HEK293T (cell line): ENCODE measurements at regions not wholly inside any gene's neighbourhood (a gene's known extent, or its start where the extent isn't known, plus 50 kb on each side); places are given as distances from the start of the nearest gene placed in this dataset.

Experiments used
- BHLHE40 ChIP-seq: fragments of 450-650 bp; IDR thresholded peaks from 2 replicates; pipeline ENCODE4 v1.6.1; 2016; ENCODE audit warnings: mild to moderate bottlenecking, moderate library complexity, borderline replicate concordance
- CTBP1 ChIP-seq: fragments of 450-650 bp; IDR thresholded peaks from 2 replicates; pipeline ENCODE4 v1.6.1; 2016; ENCODE audit warnings: borderline replicate concordance
- ELF4 ChIP-seq: fragments of 450-650 bp; IDR thresholded peaks from 2 replicates; pipeline ENCODE4 v1.6.1; 2017; ENCODE audit warnings: antibody characterized with exemption
- FOXA1 ChIP-seq: fragments of 450-650 bp; IDR thresholded peaks from 2 replicates; pipeline ENCODE4 v1.6.1; 2016; ENCODE audit warnings: mild to moderate bottlenecking
- FOXK2 ChIP-seq: fragments of 450-650 bp; IDR thresholded peaks from 2 replicates; pipeline ENCODE4 v1.6.1; 2016; ENCODE audit warnings: mild to moderate bottlenecking
- FOXM1 ChIP-seq: fragments of 450-650 bp; IDR thresholded peaks from 2 replicates; pipeline ENCODE4 v1.6.1; 2017; ENCODE audit warnings: mild to moderate bottlenecking, borderline replicate concordance
- HDGF ChIP-seq: fragments of 450-650 bp; IDR thresholded peaks from 2 replicates; pipeline ENCODE4 v1.6.1; 2017; ENCODE audit warnings: antibody characterized with exemption, borderline replicate concordance
- LEF1 ChIP-seq: fragments of 450-650 bp; IDR thresholded peaks from 2 replicates; pipeline ENCODE4 v1.6.1; 2017; ENCODE audit warnings: mild to moderate bottlenecking, borderline replicate concordance
- NFRKB ChIP-seq: fragments of 450-650 bp; IDR thresholded peaks from 2 replicates; pipeline ENCODE4 v1.6.1; 2016; ENCODE audit warnings: mild to moderate bottlenecking, moderate library complexity
- SP1 ChIP-seq: fragments of 450-650 bp; IDR thresholded peaks from 2 replicates; pipeline ENCODE4 v1.6.1; 2017
- SUZ12 ChIP-seq: fragments of 450-650 bp; IDR thresholded peaks from 2 replicates; pipeline ENCODE4 v1.6.1; 2016; ENCODE audit warnings: mild to moderate bottlenecking
- TF ChIP-seq, protein P1 (sequence below): fragments of 450-650 bp; IDR thresholded peaks from 2 replicates; pipeline ENCODE4 v1.6.1; 2016

DNA sequence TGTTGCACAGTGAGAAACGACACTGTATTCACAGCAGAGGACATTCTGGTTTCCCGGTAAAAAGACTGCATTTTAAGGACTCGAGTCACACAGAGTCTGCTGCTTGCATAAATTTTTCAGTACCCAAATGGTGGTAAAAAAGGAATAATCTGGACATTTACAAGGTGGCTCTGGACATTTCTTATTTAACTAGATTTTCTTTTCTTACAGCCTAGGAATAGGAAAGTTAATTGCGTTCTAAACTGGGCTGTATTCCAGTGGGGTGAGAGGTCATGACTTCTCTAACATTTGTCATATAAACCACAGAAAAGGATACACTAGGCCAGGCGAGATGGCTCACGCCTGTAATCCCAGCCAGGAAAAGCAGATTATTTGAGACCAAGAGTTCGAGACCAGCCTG is 237.5 kb upstream of the KLF6 start:
- TF ChIP-seq SP1 (no peak), FOXK2 (no peak), SUZ12 (no peak), BHLHE40 (no peak), FOXM1 (no peak), LEF1 (no peak), CTBP1 (no peak), FOXA1 (no peak), ELF4 (no peak), NFRKB (no peak), HDGF (no peak)
- TF ChIP-seq, protein P1, sequence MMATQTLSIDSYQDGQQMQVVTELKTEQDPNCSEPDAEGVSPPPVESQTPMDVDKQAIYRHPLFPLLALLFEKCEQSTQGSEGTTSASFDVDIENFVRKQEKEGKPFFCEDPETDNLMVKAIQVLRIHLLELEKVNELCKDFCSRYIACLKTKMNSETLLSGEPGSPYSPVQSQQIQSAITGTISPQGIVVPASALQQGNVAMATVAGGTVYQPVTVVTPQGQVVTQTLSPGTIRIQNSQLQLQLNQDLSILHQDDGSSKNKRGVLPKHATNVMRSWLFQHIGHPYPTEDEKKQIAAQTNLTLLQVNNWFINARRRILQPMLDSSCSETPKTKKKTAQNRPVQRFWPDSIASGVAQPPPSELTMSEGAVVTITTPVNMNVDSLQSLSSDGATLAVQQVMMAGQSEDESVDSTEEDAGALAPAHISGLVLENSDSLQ, result no peak
